K562 (cell line): ENCODE measurements at regions not wholly inside any gene's neighbourhood (a gene's known extent, or its start where the extent isn't known, plus 50 kb on each side); places are given as distances from the start of the nearest gene placed in this dataset.
"Not testable (repeated sequence)": the region's sequence is repeated elsewhere in the genome, so short reads cannot be mapped to it uniquely, and the experiment has no call there.

Experiments used
- BACH1 ChIP-seq: fragments of 200-800 bp; sonication (Bioruptor generic); IDR thresholded peaks from 2 replicates; pipeline ENCODE4 v1.6.1; 2016; ENCODE audit warnings: missing genetic modification characterization, missing compliant biosample characterization
- HBP1 ChIP-seq: fragments of 450-650 bp; formaldehyde crosslinking; IDR thresholded peaks from 2 replicates; pipeline ENCODE4 v1.4.0; 2022; ENCODE audit warnings: missing genetic modification characterization
- KDM5B ChIP-seq: fragments of 200-600 bp; sonication (generic); IDR thresholded peaks from 2 replicates; pipeline ENCODE4 v1.6.1; 2012; ENCODE audit warnings: low read depth, mild to moderate bottlenecking, moderate library complexity, low read length, control low read depth, inconsistent platforms; ENCODE audit not compliant: insufficient replicate concordance
- MGA ChIP-seq: fragments of 450-650 bp; IDR thresholded peaks from 2 replicates; pipeline ENCODE4 v1.6.1; 2016; ENCODE audit warnings: mild to moderate bottlenecking, moderate library complexity
- POLR2A ChIP-seq: fragments of 450-650 bp; conservative IDR thresholded peaks from 2 replicates; pipeline ENCODE4 v1.6.1; 2016
- SUPT5H ChIP-seq: fragments of 450-650 bp; IDR thresholded peaks from 2 replicates; pipeline ENCODE4 v1.6.1; 2016
- TBP ChIP-seq: optimal IDR thresholded peaks from 2 replicates; pipeline ENCODE3; 2011; ENCODE audit warnings: low read depth, low read length, improper control_type of control experiment
- ZNF407 ChIP-seq: fragments of 450-650 bp; IDR thresholded peaks from 2 replicates; pipeline ENCODE4 v1.6.1; 2016; ENCODE audit warnings: low read depth

DNA sequence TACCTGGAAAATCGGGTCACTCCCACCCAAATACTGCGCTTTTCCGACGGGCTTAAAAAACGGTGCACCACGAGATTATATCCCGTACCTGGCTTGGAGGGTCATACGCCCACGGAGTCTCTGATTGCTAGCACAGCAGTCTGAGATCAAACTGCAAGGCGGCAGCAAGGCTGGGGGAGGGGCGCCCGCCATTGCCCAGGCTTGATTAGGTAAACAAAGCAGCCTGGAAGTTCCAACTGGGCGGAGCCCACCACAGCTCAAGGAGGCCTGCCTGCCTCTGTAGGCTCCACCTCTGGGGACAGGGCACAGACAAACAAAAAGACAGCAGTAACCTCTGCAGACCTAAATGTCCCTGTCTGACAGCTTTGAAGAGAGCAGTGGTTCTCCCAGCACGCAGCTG is 64.5 kb upstream of the OR5P2 start:
- TF ChIP-seq HBP1 (CRISPR knock-in tag); TBP; KDM5B; ZNF407; MGA; BACH1 (tag); POLR2A; SUPT5H: not testable (repeated sequence)
